ENCODE measurements at regions not wholly inside any gene's neighbourhood (a gene's known extent, or its start where the extent isn't known, plus 50 kb on each side); places are given as distances from the start of the nearest gene placed in this dataset.

DNA sequence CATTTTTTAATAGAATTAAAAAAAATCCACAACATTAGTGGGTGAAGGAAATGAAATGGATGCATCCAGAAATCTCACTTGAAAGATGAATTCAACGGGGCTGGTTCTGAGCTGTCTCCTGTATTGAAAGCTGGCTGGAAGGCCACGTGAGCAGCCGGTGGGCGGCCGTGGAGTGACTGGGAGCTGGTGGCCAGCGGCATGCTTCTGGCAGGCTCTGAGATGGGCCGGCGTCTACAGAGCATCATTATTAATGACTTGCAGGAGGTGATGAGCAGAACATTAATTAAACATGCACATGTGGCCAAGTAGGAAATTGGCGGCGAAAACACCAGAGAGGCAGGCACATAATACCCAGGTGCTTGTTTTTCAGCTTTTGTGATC is 115.6 kb upstream of the LMO4 start:
- Histone ChIP-seq H3K9ac (ENCODE audit: low read length) (no peak overlapping the region), H3K27me3 (ENCODE audit: low read length) (no peaks in the 10 kb centered on the region), H3F3A (ENCODE audit: low read length, unreplicated experiment) (no peaks in the 10 kb centered on the region), H3K27ac (ENCODE audit: low read length) (no peak overlapping the region), H2AFZ (ENCODE audit: low read length) (no peak overlapping the region), H3K4me3 (ENCODE audit: low read length) (no peak overlapping the region), H3K9me3 (ENCODE audit: low read length) (peaks cover 5% of the 10 kb centered on the region; the same call in 1 of the 2 replicates), H3K36me3 (ENCODE audit: low read depth, low read length) (no peaks in the 10 kb centered on the region), H4K20me1 (ENCODE audit: low read length) (no peaks in the 10 kb centered on the region), H3K9me2 (replicated peaks; ENCODE audit: low read length) (no peaks in the 10 kb centered on the region), H3K79me2 (ENCODE audit: low read length) (no peaks in the 10 kb centered on the region), H3K4me2 (ENCODE audit: low read length) (no peak overlapping the region), H3K4me1 (ENCODE audit: insufficient read depth, low read length) (no peaks in the 10 kb centered on the region)
- TF ChIP-seq EZH2 (IDR thresholded peaks at IDR 0.05; ENCODE audit: low read length, unreplicated experiment) (no peak), EZH2phosphoT487 (IDR thresholded peaks at IDR 0.05; ENCODE audit: borderline replicate concordance, low read length) (no peak)
- TF ChIP-seq, protein P1, sequence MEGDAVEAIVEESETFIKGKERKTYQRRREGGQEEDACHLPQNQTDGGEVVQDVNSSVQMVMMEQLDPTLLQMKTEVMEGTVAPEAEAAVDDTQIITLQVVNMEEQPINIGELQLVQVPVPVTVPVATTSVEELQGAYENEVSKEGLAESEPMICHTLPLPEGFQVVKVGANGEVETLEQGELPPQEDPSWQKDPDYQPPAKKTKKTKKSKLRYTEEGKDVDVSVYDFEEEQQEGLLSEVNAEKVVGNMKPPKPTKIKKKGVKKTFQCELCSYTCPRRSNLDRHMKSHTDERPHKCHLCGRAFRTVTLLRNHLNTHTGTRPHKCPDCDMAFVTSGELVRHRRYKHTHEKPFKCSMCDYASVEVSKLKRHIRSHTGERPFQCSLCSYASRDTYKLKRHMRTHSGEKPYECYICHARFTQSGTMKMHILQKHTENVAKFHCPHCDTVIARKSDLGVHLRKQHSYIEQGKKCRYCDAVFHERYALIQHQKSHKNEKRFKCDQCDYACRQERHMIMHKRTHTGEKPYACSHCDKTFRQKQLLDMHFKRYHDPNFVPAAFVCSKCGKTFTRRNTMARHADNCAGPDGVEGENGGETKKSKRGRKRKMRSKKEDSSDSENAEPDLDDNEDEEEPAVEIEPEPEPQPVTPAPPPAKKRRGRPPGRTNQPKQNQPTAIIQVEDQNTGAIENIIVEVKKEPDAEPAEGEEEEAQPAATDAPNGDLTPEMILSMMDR (conservative IDR thresholded peaks at IDR 0.05; ENCODE audit: low read depth, low read length), result no peak
- POLR2A ChIA-PET (ENCODE audit: unreplicated experiment), result interaction anchor here (0.6 kb wide), 1 partner anchor 668 kb away, joined by 11 read pairs; no protein-coding TSS in a partner anchor
- BruUV-seq (replicated peaks), result no TSS peak
- no peak for DNase-seq
- CTCF ChIA-PET, result no interaction called here
- intact Hi-C loops (cut with micrococcal nuclease), result no loop called here
- ATAC-seq, result no peak

GRCh38 chr1:87215592-87215991 is 113.1 kb upstream of the LMO4 start:
- H3K9ac ChIP-seq (ENCODE audit: low read length), result no peak overlapping the region
- no peak for ATAC-seq
- no peaks in the 10 kb centered on the region for H3K79me2 ChIP-seq (ENCODE audit: low read length)
- no peaks in the 10 kb centered on the region for H3K9me2 ChIP-seq (replicated peaks; ENCODE audit: low read length)
- H3K9me3 ChIP-seq (ENCODE audit: low read length), result peaks cover 5% of the 10 kb centered on the region; the same call in 1 of the 2 replicates
- TF ChIP-seq, protein P1 (conservative IDR thresholded peaks at IDR 0.05; ENCODE audit: low read depth, low read length), result no peak
- TF ChIP-seq EZH2 (IDR thresholded peaks at IDR 0.05; ENCODE audit: low read length, unreplicated experiment) (no peak), EZH2phosphoT487 (IDR thresholded peaks at IDR 0.05; ENCODE audit: borderline replicate concordance, low read length) (no peak)
- DNase-seq, result no peak
- H3K27ac ChIP-seq (ENCODE audit: low read length), result no peak overlapping the region
- H3K36me3 ChIP-seq (ENCODE audit: low read depth, low read length), result no peaks in the 10 kb centered on the region
- POLR2A ChIA-PET (ENCODE audit: unreplicated experiment), result no interaction called here
- H3K27me3 ChIP-seq (ENCODE audit: low read length), result no peaks in the 10 kb centered on the region
- CTCF ChIA-PET, result no interaction called here
- intact Hi-C loops (cut with micrococcal nuclease), result no loop called here
- H3K4me1 ChIP-seq (ENCODE audit: insufficient read depth, low read length), result no peaks in the 10 kb centered on the region
- H3K4me2 ChIP-seq (ENCODE audit: low read length), result no peak overlapping the region
- no peak overlapping the region for H2AFZ ChIP-seq (ENCODE audit: low read length)
- no peaks in the 10 kb centered on the region for H4K20me1 ChIP-seq (ENCODE audit: low read length)
- no peaks in the 10 kb centered on the region for H3F3A ChIP-seq (ENCODE audit: low read length, unreplicated experiment)
- no peak overlapping the region for H3K4me3 ChIP-seq (ENCODE audit: low read length)
- no TSS peak for BruUV-seq (replicated peaks)

GRCh38 chr1:87218618-87219017 is 110.1 kb upstream of the LMO4 start:
- H3K4me3 ChIP-seq (ENCODE audit: low read length), result no peak overlapping the region
- no peaks in the 10 kb centered on the region for H3K27me3 ChIP-seq (ENCODE audit: low read length)
- H3K9me2 ChIP-seq (replicated peaks; ENCODE audit: low read length), result no peaks in the 10 kb centered on the region; the same call in 1 of the 2 replicates
- CTCF ChIA-PET, result no interaction called here
- TF ChIP-seq, protein P1 (conservative IDR thresholded peaks at IDR 0.05; ENCODE audit: low read depth, low read length), result no peak
- TF ChIP-seq EZH2phosphoT487 (IDR thresholded peaks at IDR 0.05; ENCODE audit: borderline replicate concordance, low read length) (no peak), EZH2 (IDR thresholded peaks at IDR 0.05; ENCODE audit: low read length, unreplicated experiment) (no peak)
- intact Hi-C loops (cut with micrococcal nuclease), result no loop called here
- no peak overlapping the region for H3K9ac ChIP-seq (ENCODE audit: low read length)
- H2AFZ ChIP-seq (ENCODE audit: low read length), result no peak overlapping the region
- no peaks in the 10 kb centered on the region for H3F3A ChIP-seq (ENCODE audit: low read length, unreplicated experiment)
- no peaks in the 10 kb centered on the region for H4K20me1 ChIP-seq (ENCODE audit: low read length)
- no peaks in the 10 kb centered on the region for H3K36me3 ChIP-seq (ENCODE audit: low read depth, low read length)
- no TSS peak for BruUV-seq (replicated peaks)
- H3K79me2 ChIP-seq (ENCODE audit: low read length), result no peaks in the 10 kb centered on the region
- POLR2A ChIA-PET (ENCODE audit: unreplicated experiment), result no interaction called here
- peaks cover 5% of the 10 kb centered on the region; the same call in 1 of the 2 replicates for H3K9me3 ChIP-seq (ENCODE audit: low read length)
- DNase-seq (no peak), ATAC-seq (no peak)
- H3K27ac ChIP-seq (ENCODE audit: low read length), result no peak overlapping the region
- peaks cover 11% of the 10 kb centered on the region for H3K4me1 ChIP-seq (ENCODE audit: insufficient read depth, low read length)
- no peak overlapping the region for H3K4me2 ChIP-seq (ENCODE audit: low read length)
